SU-DHL-6 (cell line): ENCODE measurements at regions not wholly inside any gene's neighbourhood (a gene's known extent, or its start where the extent isn't known, plus 50 kb on each side); places are given as distances from the start of the nearest gene placed in this dataset.

ENCODE experiments used
- H2AFZ ChIP-seq: fragments of 200-600 bp; sonication (generic); 2 replicates; pipeline ENCODE4 v1.6.1; 2014; ENCODE audit warnings: low read depth, mild to moderate bottlenecking, moderate library complexity, mixed read lengths, antibody characterized with exemption, low read length; ENCODE audit not compliant: severe bottlenecking
- H3F3A ChIP-seq: fragments of 200-600 bp; shearing (Covaris generic); 2 replicates; pipeline ENCODE4 v1.6.0; 2016; ENCODE audit warnings: antibody characterized with exemption, mild to moderate bottlenecking; ENCODE audit not compliant: insufficient read depth
- H3K27ac ChIP-seq: fragments of 200-600 bp; sonication (generic); 2 replicates; pipeline ENCODE4 v1.5.1; 2016; ENCODE audit warnings: low read depth, mild to moderate bottlenecking, low read length, moderate library complexity, mixed read lengths
- H3K27me3 ChIP-seq: fragments of 200-600 bp; sonication (generic), shearing (Covaris generic); 2 replicates; pipeline ENCODE4 v1.6.0; 2014; ENCODE audit warnings: mild to moderate bottlenecking, low read length
- H3K36me3 ChIP-seq: fragments of 200-600 bp; sonication (generic); 2 replicates; pipeline ENCODE4 v1.6.1; 2014; ENCODE audit warnings: mild to moderate bottlenecking, low read length, mixed read lengths
- H3K4me2 ChIP-seq: fragments of 300-600, 200-600 bp; shearing (Covaris generic), sonication (generic); 2 replicates; pipeline ENCODE4 v1.6.0; 2014; ENCODE audit warnings: low read length, low read depth, mild to moderate bottlenecking; ENCODE audit not compliant: poor library complexity, severe bottlenecking
- H3K4me3 ChIP-seq: fragments of 200-600 bp; sonication (generic); 2 replicates; pipeline ENCODE4 v1.5.1; 2014; ENCODE audit warnings: antibody characterized with exemption, low read length, mild to moderate bottlenecking, mixed read lengths; ENCODE audit not compliant: insufficient read depth, poor library complexity, severe bottlenecking
- H3K79me2 ChIP-seq: fragments of 200-600 bp; sonication (generic); 2 replicates; pipeline ENCODE4 v1.6.1; 2014; ENCODE audit warnings: mild to moderate bottlenecking, low read length, moderate library complexity; ENCODE audit not compliant: insufficient read depth
- H3K9ac ChIP-seq: fragments of 200-600 bp; sonication (generic); 2 replicates; pipeline ENCODE4 v1.7.0; 2014; ENCODE audit warnings: mild to moderate bottlenecking, low read length
- H3K9me2 ChIP-seq: fragments of 200-600 bp; sonication (generic); replicated peaks from 2 replicates; pipeline ENCODE4 v1.6.1; 2014; ENCODE audit warnings: low read length; ENCODE audit not compliant: insufficient read depth
- H3K9me3 ChIP-seq: fragments of 200-600 bp; sonication (generic); 2 replicates; pipeline ENCODE4 v1.6.1; 2014; ENCODE audit warnings: low read length, mixed read lengths; ENCODE audit not compliant: insufficient read depth
- H4K20me1 ChIP-seq: fragments of 200-600 bp; sonication (generic); 2 replicates; pipeline ENCODE4 v1.6.1; 2014; ENCODE audit warnings: low read depth, mild to moderate bottlenecking, antibody characterized with exemption, low read length, moderate library complexity, mixed read lengths
- EZH2phosphoT487 ChIP-seq: fragments of 200-600 bp; sonication (generic), shearing (Covaris generic); conservative IDR thresholded peaks from 2 replicates; pipeline ENCODE4 v1.6.1; 2018; ENCODE audit warnings: mild to moderate bottlenecking, antibody characterized with exemption, low read length, moderate library complexity, mixed read lengths
- TF ChIP-seq, protein P1 (sequence below): fragments of 200-600 bp; sonication (generic); IDR thresholded peaks from one replicate; pipeline ENCODE4 v1.5.1; 2017; ENCODE audit warnings: antibody characterized with exemption, mild to moderate bottlenecking, low read length, moderate library complexity; ENCODE audit not compliant: insufficient read depth, poor library complexity, severe bottlenecking

DNA sequence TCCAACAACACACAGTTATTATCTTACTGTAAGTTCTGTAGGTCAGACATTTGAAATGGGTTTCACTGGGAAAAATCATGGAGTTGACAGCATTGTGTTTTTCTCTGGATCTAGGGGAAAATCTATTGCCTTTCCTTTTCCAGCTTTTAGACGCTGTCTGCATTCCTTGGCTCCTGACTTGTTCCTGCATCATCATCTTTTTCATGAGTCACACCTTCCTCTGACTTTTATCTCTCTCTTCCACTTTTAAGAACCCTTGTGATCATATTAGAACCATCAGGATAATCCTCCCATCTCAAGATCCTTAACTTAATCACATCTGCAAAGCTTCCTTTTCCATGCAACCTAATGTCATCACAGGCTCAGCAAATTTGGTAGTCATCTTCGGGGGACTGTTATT is 1454.8 kb downstream of the RPA4 start:
- Histone ChIP-seq H2AFZ (no peak overlapping the region), H3K9me2 (no peaks in the 10 kb centered on the region), H4K20me1 (no peaks in the 10 kb centered on the region), H3K9me3 (no peaks in the 10 kb centered on the region), H3F3A (no peaks in the 10 kb centered on the region), H3K4me3 (no peak overlapping the region), H3K36me3 (no peaks in the 10 kb centered on the region), H3K27me3 (no peaks in the 10 kb centered on the region), H3K9ac (no peak overlapping the region), H3K79me2 (no peaks in the 10 kb centered on the region), H3K27ac (no peak overlapping the region), H3K4me2 (no peak overlapping the region)
- TF ChIP-seq, protein P1, sequence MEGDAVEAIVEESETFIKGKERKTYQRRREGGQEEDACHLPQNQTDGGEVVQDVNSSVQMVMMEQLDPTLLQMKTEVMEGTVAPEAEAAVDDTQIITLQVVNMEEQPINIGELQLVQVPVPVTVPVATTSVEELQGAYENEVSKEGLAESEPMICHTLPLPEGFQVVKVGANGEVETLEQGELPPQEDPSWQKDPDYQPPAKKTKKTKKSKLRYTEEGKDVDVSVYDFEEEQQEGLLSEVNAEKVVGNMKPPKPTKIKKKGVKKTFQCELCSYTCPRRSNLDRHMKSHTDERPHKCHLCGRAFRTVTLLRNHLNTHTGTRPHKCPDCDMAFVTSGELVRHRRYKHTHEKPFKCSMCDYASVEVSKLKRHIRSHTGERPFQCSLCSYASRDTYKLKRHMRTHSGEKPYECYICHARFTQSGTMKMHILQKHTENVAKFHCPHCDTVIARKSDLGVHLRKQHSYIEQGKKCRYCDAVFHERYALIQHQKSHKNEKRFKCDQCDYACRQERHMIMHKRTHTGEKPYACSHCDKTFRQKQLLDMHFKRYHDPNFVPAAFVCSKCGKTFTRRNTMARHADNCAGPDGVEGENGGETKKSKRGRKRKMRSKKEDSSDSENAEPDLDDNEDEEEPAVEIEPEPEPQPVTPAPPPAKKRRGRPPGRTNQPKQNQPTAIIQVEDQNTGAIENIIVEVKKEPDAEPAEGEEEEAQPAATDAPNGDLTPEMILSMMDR: no peak
- TF ChIP-seq EZH2phosphoT487: no peak

DNA sequence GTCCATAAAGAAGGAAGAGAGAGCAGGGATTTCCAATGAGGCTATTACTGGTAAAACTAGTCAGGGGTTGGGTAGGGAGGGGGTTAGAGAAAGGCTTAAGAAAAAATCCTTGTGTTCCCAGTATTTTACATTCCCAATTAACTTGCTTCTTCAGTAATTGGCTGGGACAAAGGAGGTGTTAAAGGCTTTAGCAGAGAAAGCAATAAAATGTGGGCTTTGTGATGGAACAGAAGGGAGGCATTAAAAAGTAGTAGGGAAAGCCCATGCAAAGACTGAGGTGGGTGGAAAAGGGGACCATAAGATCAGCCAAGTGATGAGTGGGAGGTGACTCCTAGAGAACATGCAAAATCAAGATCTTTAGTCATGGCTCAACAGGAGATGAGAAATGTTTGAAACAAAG is 1467.2 kb downstream of the RPA4 start:
- no peak for TF ChIP-seq EZH2phosphoT487
- TF ChIP-seq, protein P1: no peak
- no peaks in the 10 kb centered on the region for H4K20me1 ChIP-seq
- H3K4me2 ChIP-seq: no peak overlapping the region
- no peak overlapping the region for H3K27ac ChIP-seq
- H3K36me3 ChIP-seq: no peaks in the 10 kb centered on the region
- no peaks in the 10 kb centered on the region for H3F3A ChIP-seq
- H3K9ac ChIP-seq: no peak overlapping the region
- H3K27me3 ChIP-seq: no peaks in the 10 kb centered on the region
- H3K79me2 ChIP-seq: no peaks in the 10 kb centered on the region
- no peaks in the 10 kb centered on the region for H3K9me3 ChIP-seq
- no peaks in the 10 kb centered on the region for H3K9me2 ChIP-seq
- no peak overlapping the region for H3K4me3 ChIP-seq
- no peak overlapping the region for H2AFZ ChIP-seq

DNA sequence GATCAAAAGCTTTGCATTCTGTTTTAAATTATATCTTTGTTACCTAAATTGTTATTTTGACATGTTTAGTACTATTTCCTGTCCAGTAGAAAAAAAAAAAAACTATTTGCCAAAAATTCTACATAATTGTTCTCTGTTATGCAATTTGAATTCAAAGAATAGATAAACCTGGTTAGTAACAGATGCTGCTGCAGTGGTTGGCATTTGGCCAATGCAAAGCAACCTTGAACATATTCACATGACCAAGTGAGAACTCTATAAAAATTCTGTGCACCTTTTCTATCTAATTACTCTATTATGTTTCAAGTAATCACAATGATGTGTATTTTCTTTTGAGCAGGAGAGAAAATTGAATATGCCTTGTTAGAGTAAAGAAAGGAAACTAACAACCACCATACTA is 1473.4 kb downstream of the RPA4 start:
- TF ChIP-seq EZH2phosphoT487: no peak
- TF ChIP-seq, protein P1: no peak
- H3K27ac ChIP-seq: no peak overlapping the region

More for the DNA sequence above, 1473.4 kb downstream of the RPA4 start:
- H3K79me2 ChIP-seq: no peaks in the 10 kb centered on the region
- no peaks in the 10 kb centered on the region for H3K36me3 ChIP-seq
- H3K4me2 ChIP-seq: no peak overlapping the region
- H3F3A ChIP-seq: no peaks in the 10 kb centered on the region
- H4K20me1 ChIP-seq: no peaks in the 10 kb centered on the region
- no peak overlapping the region for H3K4me3 ChIP-seq
- H2AFZ ChIP-seq: no peak overlapping the region
- no peaks in the 10 kb centered on the region for H3K27me3 ChIP-seq
- no peaks in the 10 kb centered on the region for H3K9me3 ChIP-seq
- H3K9me2 ChIP-seq: no peaks in the 10 kb centered on the region
- H3K9ac ChIP-seq: no peak overlapping the region
